ENCODE measurements at regions not wholly inside any gene's neighbourhood (a gene's known extent, or its start where the extent isn't known, plus 50 kb on each side); places are given as distances from the start of the nearest gene placed in this dataset.

GRCh38 chr5:98282521-98282920 lies 490.9 kb upstream of the RGMB start:
- Mint-ChIP-seq H3K4me1 (ENCODE audit: low read depth) (no peaks in the 10 kb centered on the region), H3K27me3 (no peaks in the 10 kb centered on the region), H3K9me3 (no peaks in the 10 kb centered on the region), H3K36me3 (ENCODE audit: low read depth) (no peaks in the 10 kb centered on the region), H3K27ac (no peak overlapping the region), H3K4me3 (no peak overlapping the region)
- Histone ChIP-seq H3K36me3 (ENCODE audit: insufficient read depth, low read length) (no peaks in the 10 kb centered on the region), H3K4me1 (ENCODE audit: insufficient read depth, low read length) (no peaks in the 10 kb centered on the region), H3K27me3 (ENCODE audit: control insufficient read depth in 1 of 2, insufficient read depth in 2 of 2, low read length in 2 of 2) (no peaks in the 10 kb centered on the region), H3K27ac (ENCODE audit: low read depth in 1 of 2, low read length in 2 of 2) (no peak overlapping the region), H3K9me3 (ENCODE audit: control insufficient read depth in 1 of 2, insufficient read depth in 1 of 2, low read length in 2 of 2) (peaks cover 0 to 3% of the 10 kb centered on the region in 2 experiments), H3K4me3 (ENCODE audit: low read length) (no peak overlapping the region)
- TF ChIP-seq, protein P1, sequence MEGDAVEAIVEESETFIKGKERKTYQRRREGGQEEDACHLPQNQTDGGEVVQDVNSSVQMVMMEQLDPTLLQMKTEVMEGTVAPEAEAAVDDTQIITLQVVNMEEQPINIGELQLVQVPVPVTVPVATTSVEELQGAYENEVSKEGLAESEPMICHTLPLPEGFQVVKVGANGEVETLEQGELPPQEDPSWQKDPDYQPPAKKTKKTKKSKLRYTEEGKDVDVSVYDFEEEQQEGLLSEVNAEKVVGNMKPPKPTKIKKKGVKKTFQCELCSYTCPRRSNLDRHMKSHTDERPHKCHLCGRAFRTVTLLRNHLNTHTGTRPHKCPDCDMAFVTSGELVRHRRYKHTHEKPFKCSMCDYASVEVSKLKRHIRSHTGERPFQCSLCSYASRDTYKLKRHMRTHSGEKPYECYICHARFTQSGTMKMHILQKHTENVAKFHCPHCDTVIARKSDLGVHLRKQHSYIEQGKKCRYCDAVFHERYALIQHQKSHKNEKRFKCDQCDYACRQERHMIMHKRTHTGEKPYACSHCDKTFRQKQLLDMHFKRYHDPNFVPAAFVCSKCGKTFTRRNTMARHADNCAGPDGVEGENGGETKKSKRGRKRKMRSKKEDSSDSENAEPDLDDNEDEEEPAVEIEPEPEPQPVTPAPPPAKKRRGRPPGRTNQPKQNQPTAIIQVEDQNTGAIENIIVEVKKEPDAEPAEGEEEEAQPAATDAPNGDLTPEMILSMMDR (IDR thresholded peaks at IDR 0.05), result no peak
- ChIA-PET POLR2A (no interaction called here), CTCF (interaction anchor here (0.7 kb wide), 1 partner anchor 452 kb away, joined by 3 read pairs; no protein-coding TSS in a partner anchor)
- ATAC-seq (ENCODE audit: poor library complexity) (no peak), DNase-seq (no peak)
- intact Hi-C loops (cut with DNase I, micrococcal nuclease), result no loop called here

- TF ChIP-seq, protein P1 (IDR thresholded peaks at IDR 0.05), result no peak
- no peaks in the 10 kb centered on the region for H3K4me1 Mint-ChIP-seq (ENCODE audit: low read depth)
- no peak overlapping the region for H3K4me3 ChIP-seq (ENCODE audit: low read length)
- CTCF ChIA-PET, result no interaction called here
- H3K36me3 Mint-ChIP-seq (ENCODE audit: low read depth), result no peaks in the 10 kb centered on the region
- ATAC-seq (ENCODE audit: poor library complexity) (no peak), DNase-seq (no peak)
- no peaks in the 10 kb centered on the region for H3K27me3 Mint-ChIP-seq
- H3K9me3 Mint-ChIP-seq, result no peaks in the 10 kb centered on the region
- H3K9me3 ChIP-seq (ENCODE audit: control insufficient read depth in 1 of 2, insufficient read depth in 1 of 2, low read length in 2 of 2), result no peaks in the 10 kb centered on the region
- intact Hi-C loops (cut with DNase I, micrococcal nuclease), result no loop called here
- H3K27ac ChIP-seq (ENCODE audit: low read depth in 1 of 2, low read length in 2 of 2), result no peak overlapping the region
- H3K27ac Mint-ChIP-seq, result no peak overlapping the region
- H3K36me3 ChIP-seq (ENCODE audit: insufficient read depth, low read length), result no peaks in the 10 kb centered on the region
- POLR2A ChIA-PET, result no interaction called here
- H3K27me3 ChIP-seq (ENCODE audit: control insufficient read depth in 1 of 2, insufficient read depth in 2 of 2, low read length in 2 of 2), result no peaks in the 10 kb centered on the region
- H3K4me1 ChIP-seq (ENCODE audit: insufficient read depth, low read length), result no peaks in the 10 kb centered on the region
- H3K4me3 Mint-ChIP-seq, result no peak overlapping the region
Measured at GRCh38 chr5:98292496-98292895, 481.0 kb upstream of the RGMB start.

DNA sequence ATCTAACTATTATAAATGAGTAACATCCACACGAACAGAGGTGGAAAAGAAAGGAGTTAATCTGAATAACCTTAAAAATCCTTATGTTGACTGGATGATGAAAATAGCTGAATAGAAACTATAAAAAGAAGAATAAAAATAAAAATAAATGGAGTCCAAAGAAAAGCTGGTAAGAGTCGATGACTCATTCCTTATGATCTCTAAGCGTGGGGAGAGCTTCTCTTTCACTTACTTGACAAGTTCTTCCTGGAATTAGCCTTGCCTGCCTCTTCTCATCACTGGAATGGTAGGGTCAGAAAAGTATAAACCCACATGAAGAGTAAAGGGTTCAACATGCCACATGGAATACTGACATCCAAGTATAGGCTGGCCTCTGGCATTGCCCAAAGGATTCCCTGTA lies 477.0 kb upstream of the RGMB start:
- TF ChIP-seq, protein P1 (IDR thresholded peaks at IDR 0.05), result no peak

More for the DNA sequence above, 477.0 kb upstream of the RGMB start:
- H3K4me3 ChIP-seq (ENCODE audit: low read length), result no peak overlapping the region
- no peaks in the 10 kb centered on the region for H3K4me1 Mint-ChIP-seq (ENCODE audit: low read depth)
- CTCF ChIA-PET, result no interaction called here
- DNase-seq, result no peak
- no peaks in the 10 kb centered on the region for H3K9me3 ChIP-seq (ENCODE audit: control insufficient read depth in 1 of 2, insufficient read depth in 1 of 2, low read length in 2 of 2)
- no peak overlapping the region for H3K27ac ChIP-seq (ENCODE audit: low read depth in 1 of 2, low read length in 2 of 2)
- intact Hi-C loops (cut with DNase I, micrococcal nuclease), result no loop called here
- no peaks in the 10 kb centered on the region for H3K36me3 Mint-ChIP-seq (ENCODE audit: low read depth)
- no peak for ATAC-seq (ENCODE audit: poor library complexity)
- H3K27me3 ChIP-seq (ENCODE audit: control insufficient read depth in 1 of 2, insufficient read depth in 2 of 2, low read length in 2 of 2), result no peaks in the 10 kb centered on the region
- H3K36me3 ChIP-seq (ENCODE audit: insufficient read depth, low read length), result no peaks in the 10 kb centered on the region
- H3K27me3 Mint-ChIP-seq, result no peaks in the 10 kb centered on the region
- no peak overlapping the region for H3K4me3 Mint-ChIP-seq
- no peaks in the 10 kb centered on the region for H3K9me3 Mint-ChIP-seq
- H3K27ac Mint-ChIP-seq, result no peak overlapping the region
- no peaks in the 10 kb centered on the region for H3K4me1 ChIP-seq (ENCODE audit: insufficient read depth, low read length)
- POLR2A ChIA-PET, result interaction anchor here (0.6 kb wide), 1 partner anchor 1086 kb away, joined by 3 read pairs; no protein-coding TSS in a partner anchor
